HCT116 (cell line): ENCODE measurements at regions not wholly inside any gene's neighbourhood (a gene's known extent, or its start where the extent isn't known, plus 50 kb on each side); places are given as distances from the start of the nearest gene placed in this dataset.

ENCODE experiments used
- ATAC-seq: fragments of 200-7000 bp; cut with Tn5 transposase; 2 replicates; pipeline ENCODE4 v1.9.1; 2020; ENCODE audit warnings: mild to moderate bottlenecking, moderate library complexity
- BruUV-seq: library from RNA; stranded (reverse); fragments of 400-500 nt; replicated peaks from 2 replicates; lab custom pipeline; 2021; lab: Mats Ljungman, UMichigan
- CTCF ChIA-PET: fragments of 300-600 bp; sonication (Branson Sonifier 250); formaldehyde crosslinking; loops from one replicate; lab custom pipeline; 2021; ENCODE audit warnings: antibody characterized with exemption; lab: Charles Lee
- POLR2A ChIA-PET: fragments of 300-600, 350-600 bp; sonication (Branson Sonifier 250); formaldehyde crosslinking; loops from one replicate; lab custom pipeline; 2021; ENCODE audit warnings: antibody characterized with exemption; lab: Charles Lee
- RAD21 ChIA-PET, 2 experiments: fragments of 300-600 bp; sonication (Branson Sonifier 250); formaldehyde crosslinking; loops; one replicate each; lab custom pipeline; 2023; ENCODE audit warnings: low total read pairs in 2 of 2; ENCODE audit not compliant: uncharacterized antibody in 2 of 2, unreplicated experiment in 2 of 2, low non-redundant PET in 1 of 2; lab: Charles Lee
- DNase-seq: peaks from one replicate; pipeline ENCODE4 v3.0.0-alpha.2; 2010; ENCODE audit warnings: low read depth, low spot score
- H2AFZ ChIP-seq: fragments of 200-600 bp; shearing (Covaris generic), sonication (generic); 2 replicates; pipeline ENCODE4 v1.6.1; 2017; ENCODE audit warnings: low read depth, mixed run types, mixed read lengths, antibody characterized with exemption, low read length; ENCODE audit not compliant: poor library complexity, severe bottlenecking
- H3K27ac ChIP-seq: 2 replicates; pipeline ENCODE4 v1.5.1; 2012; ENCODE audit warnings: low read depth, low read length
- H3K27me3 ChIP-seq: fragments of 200-600 bp; sonication (generic); 2 replicates; pipeline ENCODE4 v1.6.1; 2016; ENCODE audit warnings: mixed run types, low read length, mixed read lengths; ENCODE audit not compliant: insufficient read depth
- H3K36me3 ChIP-seq, 2 experiments: fragments of 200-500 bp in 1 of 2; fragments of 200-600 bp in 1 of 2; sonication (Bioruptor generic) in 1 of 2; sonication (generic) in 1 of 2; 2 replicates each; pipeline versions ENCODE4 v1.5.1 to v1.6.1; 2014 to 2016; ENCODE audit warnings: low read length in 2 of 2, inconsistent platforms in 1 of 2, mixed read lengths in 1 of 2, mixed run types in 1 of 2; ENCODE audit not compliant: insufficient read depth in 2 of 2, control insufficient read depth in 1 of 2
- H3K4me1 ChIP-seq, 2 experiments: fragments of 200-600 bp in 1 of 2; sonication (generic) in 1 of 2; 2 replicates each; pipeline versions ENCODE4 v1.5.1 to v1.6.1; 2012 to 2017; ENCODE audit warnings: low read length in 2 of 2, inconsistent platforms in 1 of 2, mild to moderate bottlenecking in 1 of 2, mixed read lengths in 1 of 2, mixed run types in 1 of 2, moderate library complexity in 1 of 2; ENCODE audit not compliant: insufficient read depth in 2 of 2, control insufficient read depth in 1 of 2
- H3K4me2 ChIP-seq: fragments of 200-600 bp; sonication (generic); 2 replicates; pipeline ENCODE4 v1.6.1; 2017; ENCODE audit warnings: mixed run types, low read length, mixed read lengths
- H3K4me3 ChIP-seq, 2 experiments: fragments of 200-600 bp in 1 of 2; sonication (generic) in 1 of 2; replicated peaks in 1 of 2; 2 replicates each; pipeline ENCODE4 v1.5.1; 2011 to 2016; ENCODE audit warnings: low read length in 2 of 2, control low read depth in 1 of 2, low read depth in 1 of 2, mild to moderate bottlenecking in 1 of 2, mixed read lengths in 1 of 2, mixed run types in 1 of 2
- H3K79me2 ChIP-seq: fragments of 200-600 bp; sonication (generic); 2 replicates; pipeline ENCODE4 v1.6.1; 2017; ENCODE audit warnings: mild to moderate bottlenecking, mixed run types, low read length, moderate library complexity, mixed read lengths; ENCODE audit not compliant: insufficient read depth
- H3K9ac ChIP-seq: fragments of 200-600 bp; sonication (generic); 2 replicates; pipeline ENCODE4 v1.6.1; 2016; ENCODE audit warnings: low read length, mixed read lengths
- H3K9me2 ChIP-seq: fragments of 200-600 bp; sonication (generic), shearing (Covaris generic); 2 replicates; pipeline ENCODE4 v1.6.1; 2017; ENCODE audit warnings: mixed run types, mild to moderate bottlenecking, moderate library complexity; ENCODE audit not compliant: insufficient read depth
- H3K9me3 ChIP-seq, 2 experiments: fragments of 200-500 bp in 1 of 2; fragments of 200-600 bp in 1 of 2; sonication (Bioruptor generic) in 1 of 2; sonication (generic) in 1 of 2; 2 replicates each; pipeline ENCODE4 v1.6.1; 2014 to 2017; ENCODE audit warnings: low read length in 2 of 2, mixed read lengths in 2 of 2, inconsistent platforms in 1 of 2, low read depth in 1 of 2, mild to moderate bottlenecking in 1 of 2, mixed run types in 1 of 2, moderate library complexity in 1 of 2; ENCODE audit not compliant: control insufficient read depth in 1 of 2, insufficient read depth in 1 of 2
- H4K20me1 ChIP-seq: fragments of 200-600 bp; sonication (generic), shearing (Covaris generic); 2 replicates; pipeline ENCODE4 v1.6.1; 2017; ENCODE audit warnings: mixed run types, mild to moderate bottlenecking, moderate library complexity; ENCODE audit not compliant: insufficient read depth
- ATF3 ChIP-seq: IDR thresholded peaks from 2 replicates; pipeline ENCODE4 v1.6.1; 2012
- CTCF ChIP-seq, 3 experiments: fragments of 200-600 bp in 1 of 3; sonication (generic) in 1 of 3; IDR thresholded peaks in 2 of 3; conservative IDR thresholded peaks in 1 of 3; 2 replicates each; pipeline ENCODE4 v1.5.1; 2012 to 2017; ENCODE audit warnings: low read depth in 2 of 3, low read length in 2 of 3, antibody characterized with exemption in 1 of 3, borderline replicate concordance in 1 of 3, control low read depth in 1 of 3, mild to moderate bottlenecking in 1 of 3, mixed read lengths in 1 of 3, mixed run types in 1 of 3, moderate library complexity in 1 of 3; ENCODE audit not compliant: insufficient read depth in 1 of 3
- EZH2 ChIP-seq: fragments of 200-600 bp; sonication (generic); IDR thresholded peaks from 2 replicates; pipeline ENCODE4 v1.6.1; 2017; ENCODE audit warnings: antibody characterized with exemption, mixed run types
- JUND ChIP-seq: IDR thresholded peaks from 2 replicates; pipeline ENCODE4 v1.6.1; 2012
- MAX ChIP-seq: IDR thresholded peaks from 2 replicates; pipeline ENCODE4 v1.6.1; 2012
- POLR2AphosphoS5 ChIP-seq: IDR thresholded peaks from 2 replicates; pipeline ENCODE4 v1.6.1; 2011; ENCODE audit warnings: mild to moderate bottlenecking, low read depth, low read length, moderate library complexity
- REST ChIP-seq: IDR thresholded peaks from 2 replicates; pipeline ENCODE4 v1.6.1; 2012; ENCODE audit warnings: low read depth
- SRF ChIP-seq: IDR thresholded peaks from 2 replicates; pipeline ENCODE4 v1.6.1; 2012; ENCODE audit warnings: low read depth
- YY1 ChIP-seq: IDR thresholded peaks from 2 replicates; pipeline ENCODE4 v1.6.1; 2011; ENCODE audit warnings: low read length, low read depth, moderate library complexity, mild to moderate bottlenecking; ENCODE audit not compliant: insufficient replicate concordance; ENCODE audit errors: extremely low read depth
- intact Hi-C: fragments of 100-400 bp; cut with micrococcal nuclease; formaldehyde crosslinking; loops from 2 replicates; pipeline ENCODE4 v1.10.0; 2022

GRCh38 chr11:80457823-80458222, 1017.0 kb upstream of the TENM4 start:
- ATAC-seq (no peak), DNase-seq (no peak)
- no peaks in the 10 kb centered on the region for H3K4me1 ChIP-seq
- CTCF ChIA-PET = no interaction called here
- BruUV-seq = no TSS peak
- peaks cover 15 to 44% of the 10 kb centered on the region in 2 experiments; a peak in 2 of 4 replicates for H3K9me3 ChIP-seq
- no peak overlapping the region for H3K4me3 ChIP-seq
- H3K36me3 ChIP-seq = no peaks in the 10 kb centered on the region
- no peaks in the 10 kb centered on the region for H4K20me1 ChIP-seq
- intact Hi-C loops = no loop called here
- H3K27ac ChIP-seq = no peak overlapping the region
- no peaks in the 10 kb centered on the region for H3K27me3 ChIP-seq
- H2AFZ ChIP-seq = no peak overlapping the region
- POLR2A ChIA-PET = no interaction called here
- no peak overlapping the region for H3K4me2 ChIP-seq
- RAD21 ChIA-PET = no interaction called here
- TF ChIP-seq JUND (no peak), REST (no peak), SRF (no peak), EZH2 (no peak), POLR2AphosphoS5 (no peak)
- H3K9ac ChIP-seq = no peak overlapping the region
- H3K79me2 ChIP-seq = no peaks in the 10 kb centered on the region
- no peaks in the 10 kb centered on the region for H3K9me2 ChIP-seq

GRCh38 chr11:80455818-80456217, 1015.0 kb upstream of the TENM4 start:
- no TSS peak for BruUV-seq
- Histone ChIP-seq H3K4me3 (no peak overlapping the region), H4K20me1 (no peaks in the 10 kb centered on the region), H3K27ac (no peak overlapping the region), H2AFZ (no peak overlapping the region), H3K4me1 (no peaks in the 10 kb centered on the region), H3K9me3 (peaks cover 17 to 39% of the 10 kb centered on the region in 2 experiments; a peak in 2 of 4 replicates), H3K36me3 (no peaks in the 10 kb centered on the region), H3K9ac (no peak overlapping the region), H3K4me2 (no peak overlapping the region), H3K79me2 (no peaks in the 10 kb centered on the region), H3K9me2 (no peaks in the 10 kb centered on the region), H3K27me3 (no peaks in the 10 kb centered on the region)
- ChIA-PET CTCF (no interaction called here), POLR2A (no interaction called here), RAD21 (no interaction called here)
- no peak for ATAC-seq
- no peak for DNase-seq
- intact Hi-C loops = no loop called here
- TF ChIP-seq POLR2AphosphoS5 = no peak
- no peak for TF ChIP-seq EZH2
- TF ChIP-seq CTCF (IDR thresholded peaks at IDR 0.05 in 2 of 3, conservative IDR thresholded peaks at IDR 0.05 in 1 of 3; ENCODE audit: borderline replicate concordance in 1 of 3, insufficient read depth in 1 of 3, low read depth in 2 of 3, low read length in 2 of 3) = no peak
- TF ChIP-seq REST = no peak
- no peak for TF ChIP-seq YY1
- TF ChIP-seq ATF3 = no peak
- no peak for TF ChIP-seq MAX
